Kidney epithelial cell (primary cell): ENCODE measurements at regions not wholly inside any gene's neighbourhood (a gene's known extent, or its start where the extent isn't known, plus 50 kb on each side); places are given as distances from the start of the nearest gene placed in this dataset.

ENCODE experiments used
- DNase-seq: peaks from one replicate; pipeline ENCODE4 v3.0.0-alpha.2; 2010; ENCODE audit warnings: low read depth
- H3K27me3 ChIP-seq: 2 replicates; pipeline ENCODE4 v1.6.0; 2011; ENCODE audit warnings: low read length; ENCODE audit not compliant: control insufficient read depth, insufficient read depth
- H3K36me3 ChIP-seq: 2 replicates; pipeline ENCODE4 v1.5.1; 2011; ENCODE audit warnings: low read length; ENCODE audit not compliant: control insufficient read depth, insufficient read depth
- H3K4me3 ChIP-seq: 2 replicates; pipeline ENCODE4 v1.5.1; 2011; ENCODE audit warnings: low read depth, mild to moderate bottlenecking, control low read depth, low read length
- TF ChIP-seq, protein P1 (sequence below): IDR thresholded peaks from 2 replicates; pipeline ENCODE4 v1.5.1; 2011; ENCODE audit warnings: mild to moderate bottlenecking, moderate library complexity, low read length, control low read depth, inconsistent platforms; ENCODE audit not compliant: insufficient read depth, poor library complexity, severe bottlenecking

DNA sequence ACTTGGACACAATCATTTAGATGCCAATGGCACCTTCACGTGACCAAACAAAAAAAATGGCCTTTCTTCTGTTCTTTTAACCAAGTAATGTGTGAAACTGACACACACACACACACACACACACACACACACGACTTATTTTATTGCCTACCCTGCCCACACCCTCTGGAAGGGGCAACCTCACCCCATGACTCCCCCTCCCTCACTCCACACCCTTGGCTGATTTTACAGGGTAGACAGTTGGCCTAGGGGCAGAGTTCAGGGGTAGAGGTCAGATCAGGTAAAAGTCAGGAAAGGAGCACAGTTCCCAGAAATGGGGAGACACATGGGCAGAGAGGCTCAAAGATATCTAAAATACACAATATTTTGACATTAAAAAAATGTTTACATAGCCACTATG lies 144.8 kb upstream of the GJB5 start:
- no peaks in the 10 kb centered on the region for H3K27me3 ChIP-seq
- no peaks in the 10 kb centered on the region for H3K36me3 ChIP-seq

DNA sequence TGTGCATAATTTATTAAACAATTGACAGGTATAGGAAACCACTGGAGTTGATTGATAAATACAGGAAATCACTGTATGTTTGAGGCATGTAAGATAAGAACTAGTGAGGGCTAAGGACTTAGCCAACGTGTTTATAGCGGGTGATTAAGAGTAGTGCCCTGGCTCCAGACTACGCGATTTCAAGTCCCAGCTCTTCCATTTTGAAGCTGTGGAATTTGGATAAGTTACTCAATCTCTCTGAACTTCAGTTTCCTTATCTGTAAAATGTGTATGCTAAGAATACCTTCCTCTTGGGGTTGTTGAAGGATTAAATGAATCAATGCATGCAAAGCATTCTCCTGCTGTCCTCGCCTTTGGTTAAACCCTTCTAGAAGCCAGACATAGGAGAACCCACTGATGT lies 143.3 kb upstream of the GJB5 start:
- no peaks in the 10 kb centered on the region for H3K27me3 ChIP-seq
- DNase-seq, result no peak
- H3K36me3 ChIP-seq, result no peaks in the 10 kb centered on the region
- TF ChIP-seq, protein P1, sequence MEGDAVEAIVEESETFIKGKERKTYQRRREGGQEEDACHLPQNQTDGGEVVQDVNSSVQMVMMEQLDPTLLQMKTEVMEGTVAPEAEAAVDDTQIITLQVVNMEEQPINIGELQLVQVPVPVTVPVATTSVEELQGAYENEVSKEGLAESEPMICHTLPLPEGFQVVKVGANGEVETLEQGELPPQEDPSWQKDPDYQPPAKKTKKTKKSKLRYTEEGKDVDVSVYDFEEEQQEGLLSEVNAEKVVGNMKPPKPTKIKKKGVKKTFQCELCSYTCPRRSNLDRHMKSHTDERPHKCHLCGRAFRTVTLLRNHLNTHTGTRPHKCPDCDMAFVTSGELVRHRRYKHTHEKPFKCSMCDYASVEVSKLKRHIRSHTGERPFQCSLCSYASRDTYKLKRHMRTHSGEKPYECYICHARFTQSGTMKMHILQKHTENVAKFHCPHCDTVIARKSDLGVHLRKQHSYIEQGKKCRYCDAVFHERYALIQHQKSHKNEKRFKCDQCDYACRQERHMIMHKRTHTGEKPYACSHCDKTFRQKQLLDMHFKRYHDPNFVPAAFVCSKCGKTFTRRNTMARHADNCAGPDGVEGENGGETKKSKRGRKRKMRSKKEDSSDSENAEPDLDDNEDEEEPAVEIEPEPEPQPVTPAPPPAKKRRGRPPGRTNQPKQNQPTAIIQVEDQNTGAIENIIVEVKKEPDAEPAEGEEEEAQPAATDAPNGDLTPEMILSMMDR, result no peak
- no peak overlapping the region for H3K4me3 ChIP-seq

More for the DNA sequence above, 144.8 kb upstream of the GJB5 start:
- TF ChIP-seq, protein P1, result no peak
- no peak for DNase-seq
- no peak overlapping the region for H3K4me3 ChIP-seq

DNA sequence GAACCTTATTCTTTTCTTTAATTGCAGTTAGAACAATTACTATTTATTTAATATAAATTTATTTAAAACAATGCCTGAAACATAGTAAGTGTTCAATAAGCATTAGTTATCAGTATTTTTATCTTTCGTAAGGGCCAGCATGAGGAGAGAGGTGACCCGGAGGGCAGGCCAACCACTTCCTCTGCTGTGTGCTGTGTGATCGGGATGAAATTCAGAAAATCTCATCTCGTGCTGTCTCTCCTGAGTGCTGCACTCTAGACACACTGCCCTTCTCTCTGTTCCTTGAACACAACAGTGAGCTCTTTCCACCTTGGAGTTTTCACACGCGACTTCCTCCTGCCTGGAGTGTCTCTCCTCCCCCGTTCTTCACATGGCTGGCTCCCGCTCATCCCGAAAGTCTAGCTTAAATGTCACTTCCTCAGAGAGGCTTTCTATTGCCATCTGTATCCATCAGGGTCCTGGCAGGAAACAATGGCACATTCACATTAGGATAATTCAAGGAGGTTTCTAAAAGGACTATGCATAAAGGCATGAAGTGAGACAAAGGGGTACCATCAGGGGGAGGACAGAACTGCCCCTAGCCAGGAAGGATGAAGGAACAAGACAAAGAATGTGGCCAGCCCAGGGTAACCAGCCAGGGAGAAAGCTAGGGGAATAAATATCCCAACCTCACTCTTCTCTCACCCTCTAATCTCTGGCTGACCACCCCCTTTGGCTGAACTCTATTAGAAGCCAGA lies 142.6 kb upstream of the GJB5 start:
- Histone ChIP-seq H3K27me3 (no peaks in the 10 kb centered on the region), H3K36me3 (no peaks in the 10 kb centered on the region), H3K4me3 (no peak overlapping the region)
- TF ChIP-seq, protein P1, result no peak
- no peak for DNase-seq

DNA sequence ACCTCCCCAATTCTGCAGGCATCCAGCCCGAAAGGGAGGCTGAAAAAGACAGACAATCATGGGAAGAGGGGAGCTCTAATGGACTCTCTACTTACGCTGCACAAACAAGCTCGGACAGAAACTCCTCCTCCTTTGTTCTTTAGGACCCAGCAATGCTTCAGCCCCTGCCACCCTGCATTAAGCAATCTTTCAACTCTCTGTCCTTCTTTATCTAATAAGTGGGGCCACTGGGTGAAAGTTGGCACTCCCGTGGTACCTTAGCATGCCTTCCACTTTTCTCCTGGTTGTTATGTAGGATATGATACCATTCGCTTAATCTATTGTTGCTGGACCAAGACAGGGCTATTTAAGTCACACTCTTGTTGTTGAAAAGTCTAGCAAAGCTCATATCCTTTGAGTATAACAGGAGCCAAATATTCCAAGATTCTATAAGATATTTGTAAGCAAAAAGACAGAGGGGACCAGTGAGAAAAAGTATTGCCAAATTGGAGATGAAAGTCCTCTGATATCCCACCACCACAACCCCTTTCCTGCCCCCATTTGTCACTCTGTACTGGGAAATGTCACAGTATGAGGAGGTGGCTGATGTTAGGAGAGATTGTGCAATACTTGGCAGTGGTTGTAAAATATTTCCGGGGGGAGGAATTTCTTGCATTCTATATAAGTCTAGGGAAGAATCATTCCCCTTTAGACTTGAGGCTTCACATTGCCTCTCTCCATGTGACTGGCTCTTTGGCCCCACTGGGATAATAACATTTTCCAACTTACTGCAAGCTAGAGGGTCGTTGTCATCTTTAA lies 137.3 kb upstream of the GJB5 start:
- no peak for DNase-seq
- H3K36me3 ChIP-seq, result no peaks in the 10 kb centered on the region
- H3K4me3 ChIP-seq, result no peak overlapping the region
- H3K27me3 ChIP-seq, result no peaks in the 10 kb centered on the region
- TF ChIP-seq, protein P1, result no peak

DNA sequence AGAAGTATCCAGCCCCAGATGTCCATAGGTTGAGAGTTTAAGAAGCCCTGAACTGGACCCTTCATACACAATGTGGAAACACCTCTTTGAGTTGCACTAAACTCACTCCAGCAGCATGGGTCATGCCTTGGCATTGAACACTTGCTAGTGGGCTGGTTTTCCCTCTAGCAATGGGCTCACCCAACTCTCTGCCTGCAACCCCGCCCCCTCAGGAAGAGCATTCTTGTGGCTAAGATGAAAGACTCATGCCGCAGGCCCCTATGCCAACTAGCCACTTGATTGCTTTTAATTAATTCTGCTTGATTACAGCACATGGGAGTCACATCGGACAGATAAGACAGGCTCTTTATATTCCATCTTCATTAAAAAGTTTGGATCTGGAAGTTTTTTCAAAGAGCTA lies 136.5 kb upstream of the GJB5 start:
- TF ChIP-seq, protein P1, result no peak
- H3K4me3 ChIP-seq, result no peak overlapping the region
- no peaks in the 10 kb centered on the region for H3K27me3 ChIP-seq
- H3K36me3 ChIP-seq, result no peaks in the 10 kb centered on the region
- DNase-seq, result no peak

DNA sequence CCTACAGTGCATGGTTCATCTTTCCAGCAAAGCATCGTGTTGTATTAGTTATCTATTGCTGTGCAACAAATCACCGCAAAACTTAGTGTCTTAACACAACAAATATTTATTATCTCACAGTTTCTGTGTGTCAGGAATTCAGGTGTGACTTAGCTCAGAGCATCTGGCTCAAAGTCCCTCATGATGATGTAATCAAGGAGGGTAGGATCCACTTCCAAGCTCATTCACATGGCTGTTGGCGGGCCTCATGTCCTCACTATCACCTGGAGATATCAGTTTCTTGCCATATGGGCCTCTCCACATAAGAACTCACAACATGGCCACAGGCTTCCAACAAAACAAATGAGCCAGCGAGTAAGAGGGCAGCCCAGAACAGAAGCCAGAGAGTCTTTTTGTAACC lies 135.6 kb upstream of the GJB5 start:
- DNase-seq, result no peak
- TF ChIP-seq, protein P1, result no peak
- H3K36me3 ChIP-seq, result no peaks in the 10 kb centered on the region
- H3K27me3 ChIP-seq, result no peaks in the 10 kb centered on the region
- H3K4me3 ChIP-seq, result no peak overlapping the region
